Sigmoid colon (tissue), 4 donors: ENCODE measurements at regions not wholly inside any gene's neighbourhood (a gene's known extent, or its start where the extent isn't known, plus 50 kb on each side); places are given as distances from the start of the nearest gene placed in this dataset.

Source experiments
- POLR2AphosphoS5 ChIP-seq, 4 donors: sonication (generic); formaldehyde crosslinking; IDR thresholded peaks; one replicate each; pipeline ENCODE4 v1.6.1; 2017; ENCODE audit warnings: antibody characterized with exemption in 4 of 4
- TF ChIP-seq, protein P1 (sequence below), 4 experiments: fragments of 450-650 bp in 3 of 4; fragments of 200-600 bp in 1 of 4; IDR thresholded peaks; one replicate each; pipeline ENCODE4 v1.5.1; 2016 to 2019; ENCODE audit warnings: antibody characterized with exemption in 4 of 4, mild to moderate bottlenecking in 3 of 4, moderate library complexity in 2 of 4

DNA sequence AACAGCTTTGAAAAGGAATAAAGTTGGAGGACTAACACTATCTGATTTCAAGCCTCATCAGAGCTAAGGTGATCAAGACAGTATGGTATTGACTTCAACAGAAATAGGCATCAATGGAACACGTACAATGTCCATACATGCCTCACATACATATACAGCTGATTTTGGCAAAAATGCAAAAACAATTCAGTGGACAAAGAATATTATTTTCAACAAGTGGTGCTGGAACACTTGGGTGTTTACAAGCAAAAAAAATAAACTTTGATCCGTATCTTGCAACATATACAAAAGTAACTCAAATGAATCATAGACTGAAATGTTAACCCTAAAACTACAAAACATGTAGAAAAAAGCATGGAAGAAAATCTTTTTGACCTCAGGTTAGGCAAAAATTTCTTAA, 141.9 kb upstream of the ZC3H11B start:
- TF ChIP-seq, protein P1, sequence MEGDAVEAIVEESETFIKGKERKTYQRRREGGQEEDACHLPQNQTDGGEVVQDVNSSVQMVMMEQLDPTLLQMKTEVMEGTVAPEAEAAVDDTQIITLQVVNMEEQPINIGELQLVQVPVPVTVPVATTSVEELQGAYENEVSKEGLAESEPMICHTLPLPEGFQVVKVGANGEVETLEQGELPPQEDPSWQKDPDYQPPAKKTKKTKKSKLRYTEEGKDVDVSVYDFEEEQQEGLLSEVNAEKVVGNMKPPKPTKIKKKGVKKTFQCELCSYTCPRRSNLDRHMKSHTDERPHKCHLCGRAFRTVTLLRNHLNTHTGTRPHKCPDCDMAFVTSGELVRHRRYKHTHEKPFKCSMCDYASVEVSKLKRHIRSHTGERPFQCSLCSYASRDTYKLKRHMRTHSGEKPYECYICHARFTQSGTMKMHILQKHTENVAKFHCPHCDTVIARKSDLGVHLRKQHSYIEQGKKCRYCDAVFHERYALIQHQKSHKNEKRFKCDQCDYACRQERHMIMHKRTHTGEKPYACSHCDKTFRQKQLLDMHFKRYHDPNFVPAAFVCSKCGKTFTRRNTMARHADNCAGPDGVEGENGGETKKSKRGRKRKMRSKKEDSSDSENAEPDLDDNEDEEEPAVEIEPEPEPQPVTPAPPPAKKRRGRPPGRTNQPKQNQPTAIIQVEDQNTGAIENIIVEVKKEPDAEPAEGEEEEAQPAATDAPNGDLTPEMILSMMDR (IDR thresholded peaks at IDR 0.05): no peak
- TF ChIP-seq POLR2AphosphoS5 (IDR thresholded peaks at IDR 0.05): no peak
